ENCODE measurements at regions not wholly inside any gene's neighbourhood (a gene's known extent, or its start where the extent isn't known, plus 50 kb on each side); places are given as distances from the start of the nearest gene placed in this dataset.

- TF ChIP-seq POLR2A (IDR thresholded peaks at IDR 0.05), result no peak
- no peak for TF ChIP-seq CTCF (IDR thresholded peaks at IDR 0.05)
Observed at GRCh38 chr11:33420959-33421566, 163.9 kb downstream of the HIPK3 start.

All from uterus (tissue), 2 donors.